Activated T-helper 1 cell treated with anti-CD3 and anti-CD28 coated beads, Interleukin-2, amount 50 U/mL, for 16 hours (primary cell): ENCODE measurements at regions not wholly inside any gene's neighbourhood (a gene's known extent, or its start where the extent isn't known, plus 50 kb on each side); places are given as distances from the start of the nearest gene placed in this dataset.

Experiments used
- DNase-seq, 2 donors: peaks; one replicate each; pipeline ENCODE4 v3.0.0-alpha.2; 2020; ENCODE audit warnings: low read depth in 1 of 2, low spot score in 1 of 2

GRCh38 chr1:229952670-229953520 lies 114.1 kb upstream of the GALNT2 start:
- no peak for DNase-seq

- DNase-seq = no peak
Observed at GRCh38 chr1:229953736-229954326, 113.2 kb upstream of the GALNT2 start.

- no peak for DNase-seq
Observed at GRCh38 chr1:229964281-229964680, 102.8 kb upstream of the GALNT2 start.

GRCh38 chr1:229970714-229971113 lies 96.3 kb upstream of the GALNT2 start:
- no peak for DNase-seq

- DNase-seq = no peak
Observed at GRCh38 chr1:229971141-229971540, 95.9 kb upstream of the GALNT2 start.

GRCh38 chr1:229972600-229973296 lies 94.3 kb upstream of the GALNT2 start:
- no peak for DNase-seq

- no peak for DNase-seq
Observed at GRCh38 chr1:229973297-229973612, 93.8 kb upstream of the GALNT2 start.

- no peak for DNase-seq
Observed at GRCh38 chr1:229975047-229975446, 92.0 kb upstream of the GALNT2 start.

- no peak for DNase-seq
Observed at GRCh38 chr1:229980009-229980408, 87.0 kb upstream of the GALNT2 start.

GRCh38 chr1:229981736-229982135 lies 85.3 kb upstream of the GALNT2 start:
- no peak for DNase-seq

- no peak for DNase-seq
Observed at GRCh38 chr1:229984310-229984991, 82.6 kb upstream of the GALNT2 start.

GRCh38 chr1:229984992-229985612 lies 81.9 kb upstream of the GALNT2 start:
- no peak for DNase-seq

GRCh38 chr1:229985613-229986010 lies 81.4 kb upstream of the GALNT2 start:
- DNase-seq = no peak

GRCh38 chr1:229986737-229987337 lies 80.2 kb upstream of the GALNT2 start:
- DNase-seq = no peak

GRCh38 chr1:229987953-229988352 lies 79.1 kb upstream of the GALNT2 start:
- no peak for DNase-seq

GRCh38 chr1:229988534-229988933 lies 78.5 kb upstream of the GALNT2 start:
- DNase-seq = no peak

- no peak for DNase-seq
Observed at GRCh38 chr1:229989591-229990248, 77.3 kb upstream of the GALNT2 start.

GRCh38 chr1:229990326-229990725 lies 76.7 kb upstream of the GALNT2 start:
- no peak for DNase-seq

GRCh38 chr1:229991104-229991513 lies 75.9 kb upstream of the GALNT2 start:
- DNase-seq = no peak

- no peak for DNase-seq
Observed at GRCh38 chr1:229991724-229992333, 75.2 kb upstream of the GALNT2 start.
